Thyroid gland (tissue), 4 donors: ENCODE measurements at regions not wholly inside any gene's neighbourhood (a gene's known extent, or its start where the extent isn't known, plus 50 kb on each side); places are given as distances from the start of the nearest gene placed in this dataset.

ENCODE experiments used
- DNase-seq, 2 donors: peaks; one replicate each; pipeline ENCODE4 v3.0.0-alpha.2; 2019
- H3K27ac ChIP-seq, 3 donors: fragments of 200-600 bp; sonication (generic); 1 replicate in 2 of 3; 2 replicates in 1 of 3; pipeline ENCODE4 v1.5.1; 2016 to 2019; ENCODE audit warnings: mild to moderate bottlenecking in 1 of 3, moderate library complexity in 1 of 3
- H3K27me3 ChIP-seq: fragments of 200-600 bp; sonication (generic); one replicate; pipeline ENCODE4 v1.5.1; 2019
- H3K36me3 ChIP-seq, 2 donors: fragments of 200-600 bp; sonication (generic); one replicate each; pipeline ENCODE4 v1.5.1; 2016 to 2019
- H3K4me1 ChIP-seq, 2 donors: fragments of 200-600 bp; sonication (generic); one replicate each; pipeline ENCODE4 v1.5.1; 2017 to 2019
- H3K4me3 ChIP-seq, 3 donors: fragments of 200-600 bp; sonication (generic); replicated peaks in 1 of 3; 1 replicate in 2 of 3; 2 replicates in 1 of 3; pipeline ENCODE4 v1.5.1; 2016; ENCODE audit warnings: mild to moderate bottlenecking in 1 of 3
- H3K9me3 ChIP-seq: fragments of 200-600 bp; sonication (generic); one replicate; pipeline ENCODE4 v1.5.1; 2017
- POLR2A ChIP-seq, 2 donors: fragments of 450-650 bp; IDR thresholded peaks; one replicate each; pipeline ENCODE4 v1.6.1; 2017; ENCODE audit warnings: antibody characterized with exemption in 2 of 2, mild to moderate bottlenecking in 2 of 2, moderate library complexity in 1 of 2
- WGBS, 2 donors: methylation state at CpG; one replicate each; pipeline ENCODE4 v1.1.5; 2017; 5-methylcytosine and 5-hydroxymethylcytosine counted together
- intact Hi-C: fragments of 100-400 bp; cut with DNase I; formaldehyde crosslinking; loops from one replicate; pipeline ENCODE4 v1.15.1; 2023
- TF ChIP-seq, protein P1 (sequence below), 6 experiments: fragments of 200-600 bp in 3 of 6; fragments of 450-650 bp in 3 of 6; sonication (generic) in 3 of 6; IDR thresholded peaks; one replicate each; pipeline ENCODE4 v1.5.1; 2016 to 2019; ENCODE audit warnings: antibody characterized with exemption in 6 of 6, mild to moderate bottlenecking in 2 of 6, inconsistent platforms in 1 of 6, moderate library complexity in 1 of 6

DNA sequence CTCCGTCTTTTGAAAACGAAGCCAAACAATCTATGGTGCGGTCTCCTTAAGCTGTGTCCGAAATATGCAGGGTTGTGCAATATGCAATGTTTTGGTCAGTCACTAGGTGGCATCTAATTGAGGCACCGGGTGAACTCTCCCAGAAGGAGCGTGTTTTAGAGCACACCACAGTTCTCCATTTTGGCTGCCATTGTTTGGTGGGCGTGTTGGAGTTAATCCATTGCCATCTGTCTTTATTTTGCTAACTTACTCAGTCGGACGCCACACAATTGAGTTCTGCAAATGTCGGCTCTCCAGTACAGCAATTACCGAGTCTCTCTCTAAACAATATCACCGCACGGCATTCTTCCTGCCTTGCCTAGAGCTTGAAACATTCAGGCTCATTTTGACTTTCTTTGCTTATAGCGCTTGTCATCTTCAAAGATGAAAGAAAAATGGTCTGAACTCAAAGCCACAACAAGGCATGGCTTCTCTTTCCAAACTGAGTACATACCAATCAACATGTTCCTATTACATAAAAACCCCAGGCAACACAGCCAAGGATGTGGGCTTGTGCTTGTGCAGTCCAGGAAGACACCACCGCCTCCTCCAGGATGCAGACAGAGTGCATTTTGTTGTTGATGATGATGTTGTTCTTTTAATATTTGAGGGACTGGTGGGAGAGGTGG, 182.0 kb upstream of the SERP2 start:
- peak; percentile 31 to 53 for DNase-seq
- intact Hi-C loops, result loop anchor here (10.0 kb wide), 1 partner anchor 243 kb away; no protein-coding TSS in a partner anchor
- Histone ChIP-seq H3K9me3 (no peaks in the 10 kb centered on the region), H3K4me3 (no peak overlapping the region), H3K27ac (peak overlapping the region in 1 of 3 donors; percentile 47), H3K4me1 (no peaks in the 10 kb centered on the region), H3K36me3 (no peaks in the 10 kb centered on the region), H3K27me3 (no peaks in the 10 kb centered on the region)
- 51 to 60% methylated on average over 15 of the region's 15 CpGs for WGBS, 2 donors
- no peak for TF ChIP-seq POLR2A (IDR thresholded peaks at IDR 0.05)
- TF ChIP-seq, protein P1, sequence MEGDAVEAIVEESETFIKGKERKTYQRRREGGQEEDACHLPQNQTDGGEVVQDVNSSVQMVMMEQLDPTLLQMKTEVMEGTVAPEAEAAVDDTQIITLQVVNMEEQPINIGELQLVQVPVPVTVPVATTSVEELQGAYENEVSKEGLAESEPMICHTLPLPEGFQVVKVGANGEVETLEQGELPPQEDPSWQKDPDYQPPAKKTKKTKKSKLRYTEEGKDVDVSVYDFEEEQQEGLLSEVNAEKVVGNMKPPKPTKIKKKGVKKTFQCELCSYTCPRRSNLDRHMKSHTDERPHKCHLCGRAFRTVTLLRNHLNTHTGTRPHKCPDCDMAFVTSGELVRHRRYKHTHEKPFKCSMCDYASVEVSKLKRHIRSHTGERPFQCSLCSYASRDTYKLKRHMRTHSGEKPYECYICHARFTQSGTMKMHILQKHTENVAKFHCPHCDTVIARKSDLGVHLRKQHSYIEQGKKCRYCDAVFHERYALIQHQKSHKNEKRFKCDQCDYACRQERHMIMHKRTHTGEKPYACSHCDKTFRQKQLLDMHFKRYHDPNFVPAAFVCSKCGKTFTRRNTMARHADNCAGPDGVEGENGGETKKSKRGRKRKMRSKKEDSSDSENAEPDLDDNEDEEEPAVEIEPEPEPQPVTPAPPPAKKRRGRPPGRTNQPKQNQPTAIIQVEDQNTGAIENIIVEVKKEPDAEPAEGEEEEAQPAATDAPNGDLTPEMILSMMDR (IDR thresholded peaks at IDR 0.05), result peak; percentile 36 to 93 (median 80)

DNA sequence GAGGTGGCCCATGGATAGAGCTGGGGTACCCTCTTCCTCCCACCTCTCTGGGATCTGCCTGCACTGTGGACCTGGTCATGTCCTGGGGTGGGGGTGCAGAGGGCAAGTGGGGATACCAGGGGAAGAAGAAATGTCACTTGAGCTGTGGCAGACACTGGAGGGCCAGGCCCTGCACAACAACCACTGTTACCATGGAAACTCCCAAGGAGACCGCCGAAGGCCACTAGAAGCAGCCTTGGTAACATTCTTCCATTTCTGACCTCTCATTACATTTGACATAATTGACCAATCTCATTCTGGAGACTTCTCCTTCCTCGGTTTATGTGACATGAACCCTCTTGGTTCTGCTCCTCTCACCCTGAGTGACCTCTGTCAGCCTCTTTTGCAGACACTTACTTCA, 179.9 kb upstream of the SERP2 start:
- no peak for DNase-seq
- H3K27me3 ChIP-seq, result no peaks in the 10 kb centered on the region
- no peak for TF ChIP-seq POLR2A (IDR thresholded peaks at IDR 0.05)
- TF ChIP-seq, protein P1 (IDR thresholded peaks at IDR 0.05), result no peak
- H3K9me3 ChIP-seq, result no peaks in the 10 kb centered on the region
- H3K4me3 ChIP-seq, result no peak overlapping the region
- WGBS, 2 donors, result 69 to 86% methylated on average over 3 of the region's 3 CpGs
- intact Hi-C loops, result loop anchor here (10.0 kb wide), 1 partner anchor 241 kb away; no protein-coding TSS in a partner anchor
- H3K27ac ChIP-seq, result no peak overlapping the region
- H3K4me1 ChIP-seq, result no peaks in the 10 kb centered on the region
- H3K36me3 ChIP-seq, result no peaks in the 10 kb centered on the region

DNA sequence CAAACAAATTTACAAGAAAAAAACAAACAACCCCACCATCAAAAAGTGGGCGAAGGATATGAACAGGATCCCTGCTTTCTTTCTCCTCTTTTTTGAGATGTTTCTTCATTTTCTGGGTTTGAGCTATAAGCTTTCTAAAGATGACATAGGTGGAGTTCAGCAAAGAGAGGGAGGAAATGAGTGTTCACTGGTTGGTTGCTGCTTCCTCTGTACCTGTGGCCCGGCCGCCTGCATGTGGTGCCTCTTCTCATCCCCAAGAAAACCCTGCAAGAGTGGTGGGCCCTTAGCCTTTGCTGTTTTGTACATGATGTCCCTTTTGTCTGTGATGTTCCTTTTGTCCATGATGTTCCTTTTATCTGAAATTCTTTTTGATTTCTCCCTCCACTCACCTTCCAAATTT, 178.4 kb upstream of the SERP2 start:
- no peaks in the 10 kb centered on the region for H3K4me1 ChIP-seq
- no peak overlapping the region for H3K4me3 ChIP-seq
- H3K36me3 ChIP-seq, result no peaks in the 10 kb centered on the region
- no peak for DNase-seq
- H3K9me3 ChIP-seq, result no peaks in the 10 kb centered on the region
- no peaks in the 10 kb centered on the region for H3K27me3 ChIP-seq
- intact Hi-C loops, result loop anchor here (10.0 kb wide), 1 partner anchor 240 kb away; no protein-coding TSS in a partner anchor
- H3K27ac ChIP-seq, result no peak overlapping the region
- 88 to 92% methylated on average over 3 of the region's 3 CpGs for WGBS, 2 donors
- no peak for TF ChIP-seq POLR2A (IDR thresholded peaks at IDR 0.05)
- TF ChIP-seq, protein P1 (IDR thresholded peaks at IDR 0.05), result no peak

DNA sequence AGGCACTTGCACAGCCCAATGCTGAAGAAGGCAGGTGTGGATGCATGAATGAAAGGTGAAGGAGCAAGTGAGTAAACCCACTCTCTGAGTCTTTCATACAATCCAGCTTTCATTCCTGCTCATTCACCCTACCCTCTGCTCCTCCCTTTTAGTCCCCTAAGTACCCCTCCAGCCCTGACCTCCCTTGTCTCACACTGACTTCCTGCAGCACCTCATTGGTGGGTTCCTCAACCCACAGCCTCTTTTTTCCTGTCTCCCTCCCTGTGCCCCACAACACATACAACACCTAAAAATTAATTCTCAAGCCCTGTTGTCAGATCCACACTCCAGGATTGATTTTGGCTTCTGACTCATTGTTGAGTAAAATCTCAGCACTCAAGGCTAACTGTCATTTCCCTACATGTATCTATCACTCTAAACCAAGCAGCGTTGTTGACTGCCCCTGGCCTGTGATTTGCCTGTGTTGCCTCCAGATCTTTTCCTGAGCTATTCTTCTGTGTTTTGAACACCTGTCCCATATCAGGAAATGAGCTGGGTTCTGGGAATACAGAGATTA, 177.3 kb upstream of the SERP2 start:
- Histone ChIP-seq H3K27ac (no peak overlapping the region), H3K4me1 (no peaks in the 10 kb centered on the region), H3K36me3 (no peaks in the 10 kb centered on the region), H3K27me3 (no peaks in the 10 kb centered on the region), H3K9me3 (no peaks in the 10 kb centered on the region), H3K4me3 (no peak overlapping the region)
- TF ChIP-seq POLR2A (IDR thresholded peaks at IDR 0.05), result no peak
- TF ChIP-seq, protein P1 (IDR thresholded peaks at IDR 0.05), result no peak
- 78 to 88% methylated on average over 1 of the region's 1 CpG for WGBS, 2 donors
- intact Hi-C loops, result loop anchor here (10.0 kb wide), 1 partner anchor 239 kb away; no protein-coding TSS in a partner anchor
- no peak for DNase-seq
